Hypothalamus (tissue), 51 donors: ENCODE measurements at regions not wholly inside any gene's neighbourhood (a gene's known extent, or its start where the extent isn't known, plus 50 kb on each side); places are given as distances from the start of the nearest gene placed in this dataset.
"Not testable (repeated sequence)": the region's sequence is repeated elsewhere in the genome, so short reads cannot be mapped to it uniquely, and the experiment has no call there.

Source experiments
- DNase-seq, 51 donors: peaks; one replicate each; lab custom pipeline; 2025; lab: John Stamatoyannopoulos, UW

GRCh38 chr10:78441694-78442093 lies 408.0 kb downstream of the RPS24 start:
- DNase-seq: no peak

GRCh38 chr10:78442836-78443550 lies 409.3 kb downstream of the RPS24 start:
- DNase-seq: no peak

DNA sequence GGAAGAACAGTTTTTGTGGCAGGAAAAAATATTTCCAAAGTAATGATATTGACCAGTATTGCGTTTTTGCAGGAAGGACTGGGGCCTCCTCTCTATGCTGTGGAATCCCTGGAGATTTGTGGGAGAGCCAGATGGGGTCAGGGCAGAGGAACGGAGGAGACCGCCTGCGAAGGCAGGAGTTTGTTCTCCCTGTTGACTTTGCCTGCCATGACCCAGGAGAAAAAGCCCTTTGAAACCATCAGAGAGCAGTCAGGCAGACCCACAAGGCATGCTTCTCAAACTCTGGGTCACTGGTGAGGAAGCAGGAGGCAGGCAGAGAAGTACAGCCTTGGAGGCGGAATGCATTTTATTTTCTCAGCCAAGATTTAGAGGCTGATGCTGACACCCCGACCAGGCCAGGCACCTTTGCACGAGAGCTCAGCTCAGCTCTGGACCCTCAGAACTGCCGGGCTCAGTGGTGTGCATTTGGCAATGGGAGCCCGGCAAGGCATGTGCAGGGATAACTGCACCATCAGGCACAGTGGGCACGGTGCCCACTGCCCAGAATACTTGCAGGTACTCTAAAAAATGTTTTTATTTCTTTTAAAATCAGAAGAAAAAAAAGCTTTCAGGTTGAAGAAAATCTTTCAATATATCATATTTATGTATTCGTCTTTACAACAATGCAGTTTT lies 410.4 kb downstream of the RPS24 start:
- no peak for DNase-seq

DNA sequence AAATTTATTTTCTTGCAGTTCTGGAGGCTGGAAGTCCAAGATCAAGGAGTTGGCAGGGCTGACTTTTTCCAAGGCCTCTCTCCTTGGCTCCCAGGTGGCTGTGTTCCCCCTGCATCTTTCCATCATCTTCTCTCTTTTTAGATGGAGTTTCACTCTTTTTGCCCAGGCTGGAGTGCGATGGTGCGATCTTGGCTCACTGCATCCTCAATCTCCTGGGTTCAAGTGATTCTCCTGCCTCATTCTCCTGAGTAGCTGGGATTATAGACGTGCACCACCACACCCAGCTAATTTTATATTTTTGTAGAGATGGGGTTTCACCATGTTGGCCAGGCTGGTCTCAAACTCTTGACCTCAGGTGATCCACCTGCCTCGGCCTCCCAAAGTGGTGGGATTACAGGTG lies 411.1 kb downstream of the RPS24 start:
- DNase-seq: not testable (repeated sequence)

DNA sequence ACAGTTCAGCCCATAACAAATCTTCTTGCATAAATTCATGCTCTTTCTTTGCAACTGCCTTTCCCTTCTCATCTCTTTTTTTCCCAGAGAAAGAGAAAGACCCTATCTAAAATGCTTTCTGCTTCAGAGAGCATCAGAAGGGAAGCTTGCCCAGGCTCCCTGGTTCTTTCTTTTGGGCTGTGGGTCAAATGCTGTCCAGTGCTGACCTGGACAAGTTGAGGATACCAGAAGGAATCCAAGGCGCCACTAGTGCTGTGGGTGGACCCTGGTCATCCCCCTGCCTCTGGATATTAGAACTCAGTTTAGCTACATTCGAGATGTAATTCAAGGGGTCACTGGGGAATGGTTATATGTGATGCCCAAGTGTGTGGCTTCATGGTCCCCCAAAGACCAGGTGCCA lies 411.6 kb downstream of the RPS24 start:
- DNase-seq: no peak

DNA sequence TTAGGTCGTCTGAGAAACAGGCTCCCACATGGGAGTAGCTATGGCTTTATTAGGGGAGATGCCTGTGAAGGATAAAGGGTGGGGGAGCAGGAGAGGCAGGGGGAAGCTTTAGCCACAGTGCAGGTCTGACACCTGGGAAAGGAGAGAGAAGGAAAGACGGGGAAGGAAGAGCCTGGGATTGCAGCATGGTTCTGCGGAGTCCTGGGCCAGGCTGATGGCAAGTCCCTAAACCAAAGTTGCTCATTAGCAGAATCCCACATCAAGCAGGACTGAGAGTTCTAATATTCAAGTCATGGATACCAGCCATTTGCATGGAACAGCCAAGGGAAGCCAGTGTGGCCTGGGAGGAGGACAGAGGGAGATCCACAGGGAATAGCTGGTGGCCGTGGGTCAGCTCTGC lies 414.8 kb downstream of the RPS24 start:
- no peak for DNase-seq

GRCh38 chr10:78448994-78449418 lies 415.3 kb downstream of the RPS24 start:
- no peak for DNase-seq

DNA sequence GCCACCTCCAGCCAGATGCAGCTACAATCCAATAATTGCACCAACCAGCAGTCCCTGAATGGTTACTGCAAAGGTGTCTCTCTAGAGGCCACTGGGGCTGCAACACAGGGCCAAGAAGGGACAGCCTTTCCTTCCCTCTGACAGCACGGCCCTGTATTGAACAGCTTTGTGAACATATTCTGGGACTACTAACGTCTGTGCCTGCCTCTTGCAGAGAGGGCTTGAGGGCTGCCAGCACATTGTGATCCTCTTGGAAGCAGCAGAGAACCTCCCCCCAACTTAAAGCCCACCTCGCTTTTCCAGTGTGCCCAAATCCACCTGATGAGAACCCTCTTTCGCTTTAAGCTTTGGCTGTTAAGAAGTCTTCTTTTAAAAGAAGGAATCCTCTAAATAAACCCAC lies 415.9 kb downstream of the RPS24 start:
- DNase-seq: no peak

- DNase-seq: no peak
These were observed 416.6 kb downstream of the RPS24 start for GRCh38 chr10:78450239-78450638.

- DNase-seq: no peak
These were observed 417.3 kb downstream of the RPS24 start for GRCh38 chr10:78450807-78451485.

DNA sequence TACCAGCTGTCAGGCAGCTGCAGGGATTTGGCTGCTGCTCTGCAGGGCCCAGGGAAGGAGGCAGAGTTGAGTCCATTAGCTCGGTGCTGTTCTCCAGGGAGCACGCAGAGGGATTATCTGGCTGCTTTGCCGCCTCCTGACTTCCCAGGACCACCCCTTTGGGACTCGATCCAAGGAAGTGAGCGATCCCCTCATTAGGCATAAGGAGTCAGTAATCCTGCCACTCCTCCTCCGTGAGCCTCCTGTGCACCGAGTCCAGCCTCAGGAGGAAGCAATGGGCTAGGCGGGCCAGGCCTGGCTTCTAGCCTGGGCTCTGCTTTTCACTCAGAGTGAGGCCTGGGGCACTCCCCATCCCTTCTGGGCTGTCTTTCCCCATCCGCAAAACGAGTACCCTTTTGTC lies 417.9 kb downstream of the RPS24 start:
- DNase-seq: peak in 3 of 51 donors; percentile 14 to 28 (median 24)

- no peak for DNase-seq
These were observed 420.5 kb downstream of the RPS24 start for GRCh38 chr10:78454123-78454645.

- no peak for DNase-seq
These were observed 421.6 kb downstream of the RPS24 start for GRCh38 chr10:78455236-78455635.

DNA sequence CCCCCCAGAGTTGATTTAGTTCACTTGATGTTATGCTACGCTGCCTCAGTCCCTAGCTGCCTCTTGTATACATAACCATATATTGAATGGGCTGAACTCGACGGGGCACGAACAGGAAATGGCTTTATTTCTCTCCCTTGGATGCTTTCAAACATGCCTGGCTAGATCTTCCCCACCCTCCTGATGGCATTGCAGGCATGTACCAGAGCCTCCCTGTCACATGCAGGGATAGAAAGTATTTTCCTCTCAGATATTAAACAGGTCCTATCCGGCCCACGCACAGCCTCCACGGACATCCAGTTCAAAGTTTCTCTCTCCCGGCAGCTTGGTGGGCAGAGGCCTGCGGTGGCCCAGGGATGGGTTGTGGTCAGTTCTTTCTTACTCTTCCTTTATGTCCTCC lies 422.1 kb downstream of the RPS24 start:
- DNase-seq: no peak

DNA sequence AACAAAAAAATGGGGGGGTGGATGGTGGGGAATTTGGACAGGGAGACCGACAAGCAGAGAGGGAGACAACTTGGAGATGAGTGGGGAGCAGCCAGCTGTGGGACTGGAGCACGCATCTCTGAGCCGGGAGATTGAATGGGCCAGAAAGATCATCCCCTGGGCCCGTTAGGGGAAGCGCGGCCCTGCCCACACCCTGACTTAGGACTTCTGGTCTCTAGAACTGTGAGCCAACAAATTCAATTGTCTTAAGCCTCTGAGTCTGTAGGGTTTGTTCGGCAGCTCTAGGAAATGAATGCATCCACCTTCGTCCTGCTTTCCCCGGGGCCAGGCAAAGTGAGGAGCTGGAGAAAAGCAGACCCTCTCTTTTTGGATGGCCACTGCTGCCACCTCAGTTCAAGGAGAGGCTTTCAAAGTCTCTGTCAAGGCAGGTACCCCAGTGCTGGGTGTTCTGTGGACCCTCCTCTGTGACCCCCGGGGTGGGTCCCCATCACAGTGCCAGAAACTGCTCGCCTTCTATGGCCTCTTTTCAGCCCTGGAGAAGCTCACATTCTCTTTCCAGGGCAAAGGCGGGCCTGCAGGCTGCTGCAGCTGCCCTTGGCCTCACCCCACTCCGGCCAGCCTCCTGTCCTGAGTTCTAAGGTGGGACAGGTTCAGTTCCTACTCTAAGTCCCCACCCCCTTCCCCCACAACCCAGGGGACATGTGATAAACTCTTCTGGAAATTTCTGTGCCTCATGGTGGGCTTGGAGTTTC lies 423.2 kb downstream of the RPS24 start:
- DNase-seq: no peak

DNA sequence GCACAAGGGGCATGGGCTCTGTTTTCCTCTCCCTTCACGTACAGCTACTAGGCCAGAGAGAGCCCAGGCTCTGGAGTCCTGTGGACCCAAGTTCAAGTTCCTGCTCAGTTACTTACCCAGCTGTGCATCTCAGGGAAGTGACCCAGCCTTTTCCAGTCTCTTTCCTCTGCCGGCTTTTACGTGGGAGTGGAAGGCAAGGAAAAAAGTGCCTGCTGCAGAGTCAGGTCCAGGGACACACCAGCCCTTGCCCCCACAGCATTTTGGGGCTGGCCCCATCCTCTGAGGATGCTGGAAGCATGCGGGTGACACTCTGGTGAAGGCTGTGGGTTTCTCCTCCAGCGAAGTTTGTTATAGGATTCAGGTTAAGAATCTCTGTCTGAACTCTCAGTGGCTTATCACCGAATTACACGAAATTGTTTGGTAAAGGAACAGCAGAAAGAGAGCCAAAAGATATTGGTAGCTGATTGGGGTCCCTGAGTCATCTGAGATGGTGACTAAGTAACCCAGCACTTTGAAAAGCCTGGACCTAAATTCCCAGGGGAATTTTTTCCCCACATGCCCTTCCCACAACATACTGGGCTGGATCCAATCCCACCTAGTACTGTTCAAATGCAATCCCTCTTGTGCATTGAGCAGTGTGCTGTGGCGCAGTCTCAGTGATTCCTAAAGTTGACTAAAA lies 424.3 kb downstream of the RPS24 start:
- no peak for DNase-seq

DNA sequence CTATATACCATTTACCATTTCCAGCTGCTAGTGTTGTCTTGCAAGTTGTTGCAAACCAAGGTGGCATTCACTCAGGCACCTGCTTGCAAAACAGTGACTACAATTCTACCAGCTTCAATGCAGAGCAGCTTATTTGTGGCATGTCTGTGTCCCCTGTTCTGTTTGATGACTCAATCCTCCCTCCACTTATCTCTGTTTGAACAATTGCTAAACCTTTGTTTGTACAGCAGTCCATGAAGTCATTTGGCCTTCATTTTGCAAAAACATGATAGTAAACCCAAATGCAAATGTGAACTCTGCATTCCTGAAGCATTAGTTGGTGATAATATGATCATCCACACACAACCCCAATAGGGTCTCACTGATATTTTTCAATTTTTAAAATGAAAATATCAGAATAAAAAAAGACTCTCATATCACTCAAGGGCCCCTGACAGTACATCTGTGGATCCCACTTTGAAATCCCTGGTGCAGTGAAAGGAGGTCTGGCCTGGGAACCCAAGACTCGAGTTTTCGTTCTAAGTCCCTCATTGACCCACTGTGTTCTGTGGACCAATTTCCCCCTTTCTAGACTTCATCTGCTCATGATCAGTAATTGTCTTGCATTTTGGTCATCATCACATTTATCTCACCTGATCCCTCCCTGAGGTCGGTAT lies 425.4 kb downstream of the RPS24 start:
- no peak for DNase-seq

- no peak for DNase-seq
These were observed 426.0 kb downstream of the RPS24 start for GRCh38 chr10:78459639-78460037.

DNA sequence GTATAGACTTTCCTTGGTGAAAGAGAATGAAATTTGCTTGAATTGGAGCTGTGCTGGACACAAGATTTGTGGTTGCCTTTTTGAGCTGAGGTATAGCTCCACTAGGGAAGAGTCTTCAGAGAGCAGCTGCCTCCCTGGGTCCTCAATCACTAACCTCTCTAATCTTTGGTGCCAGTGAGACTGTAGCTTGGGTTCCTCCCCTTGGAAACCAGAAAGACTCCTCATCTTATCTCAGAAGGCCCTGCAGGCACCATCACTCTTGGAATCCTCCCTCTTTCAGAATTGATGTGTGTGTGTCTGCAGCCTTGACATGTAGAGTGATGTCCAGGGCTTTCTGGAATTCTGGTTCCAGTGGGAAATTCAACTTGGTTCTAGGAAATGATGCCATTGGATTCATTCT lies 426.5 kb downstream of the RPS24 start:
- DNase-seq: no peak

GRCh38 chr10:78461333-78461732 lies 427.7 kb downstream of the RPS24 start:
- DNase-seq: no peak
